Heart right ventricle (tissue), 16 donors: ENCODE measurements at regions not wholly inside any gene's neighbourhood (a gene's known extent, or its start where the extent isn't known, plus 50 kb on each side); places are given as distances from the start of the nearest gene placed in this dataset.
"Not testable (repeated sequence)": the region's sequence is repeated elsewhere in the genome, so short reads cannot be mapped to it uniquely, and the experiment has no call there.

ENCODE experiments used
- ATAC-seq, 8 donors: fragments of 200-7000 bp; cut with Tn5 transposase; one replicate each; pipeline ENCODE4 v1.9.1; 2020; ENCODE audit warnings: mild to moderate bottlenecking in 8 of 8, moderate library complexity in 8 of 8, moderate number of reproducible peaks in 1 of 8
- DNase-seq, 2 donors: peaks; one replicate each; pipeline ENCODE4 v3.0.0-alpha.2; 2020
- H3K27ac ChIP-seq, 10 donors: fragments of 200-600 bp; sonication (generic) in 2 of 10; one replicate each; pipeline versions ENCODE4 v1.5.0 to v1.8.0; 2020 to 2022; ENCODE audit warnings: mild to moderate bottlenecking in 3 of 10
- H3K27me3 ChIP-seq, 7 donors: fragments of 200-600 bp; one replicate each; pipeline ENCODE4 v1.8.0; 2021 to 2022; ENCODE audit warnings: mild to moderate bottlenecking in 2 of 7
- H3K36me3 ChIP-seq, 9 donors: fragments of 200-600 bp; sonication (generic) in 1 of 9; one replicate each; pipeline versions ENCODE4 v1.5.0 to v1.8.0; 2020 to 2022; ENCODE audit warnings: mild to moderate bottlenecking in 2 of 9
- H3K4me1 ChIP-seq, 9 donors: fragments of 200-600 bp; sonication (generic) in 1 of 9; one replicate each; pipeline versions ENCODE4 v1.5.0 to v1.8.0; 2020 to 2022; ENCODE audit warnings: mild to moderate bottlenecking in 4 of 9
- H3K4me3 ChIP-seq, 10 donors: fragments of 200-600 bp; sonication (generic) in 2 of 10; one replicate each; pipeline versions ENCODE4 v1.5.0 to v1.8.0; 2020 to 2022; ENCODE audit warnings: mild to moderate bottlenecking in 7 of 10, moderate library complexity in 2 of 10
- H3K9me3 ChIP-seq, 11 donors: fragments of 200-600 bp in 10 of 11; sonication (generic) in 2 of 11; one replicate each; pipeline versions ENCODE4 v1.5.0 to v1.8.0; 2013 to 2022; ENCODE audit warnings: mild to moderate bottlenecking in 2 of 11, control low read depth in 1 of 11, moderate library complexity in 1 of 11
- CTCF ChIP-seq, 9 donors: fragments of 200-600 bp; sonication (generic) in 2 of 9; IDR thresholded peaks; one replicate each; pipeline versions ENCODE4 v1.5.0 to v1.8.0; 2021 to 2022; ENCODE audit warnings: antibody characterized with exemption in 9 of 9, mild to moderate bottlenecking in 5 of 9, moderate library complexity in 1 of 9
- WGBS, 2 donors: extraction: QIAGEN DNeasy Blood & Tissue Kit; methylation state at CpG; one replicate each; pipeline ENCODE4 v1.1.7; 2013; ENCODE audit warnings: inconsistent platforms in 1 of 2; 5-methylcytosine and 5-hydroxymethylcytosine counted together
- intact Hi-C, 10 donors: fragments of 100-400 bp; cut with DNase I; formaldehyde crosslinking; loops; one replicate each; pipeline versions ENCODE4 v1.11.1 to v1.14.2; 2022
- donor health status: Arrhythmogenic right ventricular cardiomyopathy.
- donor health status: ischemic (EF 13 %, LVEDD 7.1; RV severe dilation, severe dysfunction).
- donor health status: healthy with polysubstance abuse.
- donor health status: DM: no; HTN: yes; CAD: no.
- donor health status: DM: no; HTN: no; CAD: no.
- donor health status: ischemic (EF 25% LVEDD 6.9; RV normal size, moderate dysfunction).
- donor health status: ischemic (EF 25% LVEDD 5.7; RV mildly dilated, moderate dysfunction).
- donor health status: healthy.
- donor health status: DM: yes; HTN: yes; CAD: no.
- donor health status: Ischemic cardiomyopathy.
- donor health status: ischemic (EF 35%, LVEDD 5.7; RV mildly dilated, moderate dysfunction).
- donor health status: nonischemic (EF 11% LVEDD 7.7; RV severe dilation, severe dysfunction).
- donor health status: DM: yes; HTN: yes; CAD: no.
- donor health status: PGD.
- donor health status: ischemic (EF 29% LVEDD 5.4; RV normal size, mild dysfunction).
- donor health status: nonischemic (EF 23%, LVEDD 6.1; RV moderate dilation, normal function).

- Histone ChIP-seq H3K4me1 (peaks cover 0 to 4% (median 0%) of the 10 kb centered on the region in 9 donors), H3K27me3 (no peaks in the 10 kb centered on the region), H3K9me3 (peaks cover 0 to 14% (median 0%) of the 10 kb centered on the region in 11 donors), H3K4me3 (no peak overlapping the region), H3K36me3 (no peaks in the 10 kb centered on the region), H3K27ac (no peak overlapping the region)
- DNase-seq, result no peak
- no peak for TF ChIP-seq CTCF (IDR thresholded peaks at IDR 0.05)
- WGBS, 2 donors, result 72 to 80% methylated on average over 2 of the region's 2 CpGs
- intact Hi-C loops, result no loop called here
- ATAC-seq, result no peak
Measured at GRCh38 chr21:25188677-25189079, 418.6 kb downstream of the MRPL39 start.

DNA sequence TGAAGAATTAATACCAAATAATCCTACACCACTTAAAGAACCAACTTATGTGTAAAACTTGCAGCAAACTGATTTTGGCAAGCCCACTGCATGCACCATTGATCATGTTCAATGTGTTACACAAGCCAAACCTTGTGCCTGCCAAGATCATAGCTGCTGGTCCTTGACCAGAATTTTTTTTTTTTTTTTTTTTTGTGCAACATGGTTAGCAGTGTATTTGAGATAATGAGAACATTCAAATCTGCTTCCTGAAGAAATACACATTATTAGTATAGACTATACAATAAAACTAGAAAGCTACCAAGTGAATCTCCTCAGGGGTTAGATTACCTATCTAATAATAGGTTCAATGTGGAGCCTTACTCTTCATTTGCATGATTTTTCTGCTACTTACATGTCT, 421.0 kb downstream of the MRPL39 start:
- H3K9me3 ChIP-seq, result no peaks in the 10 kb centered on the region
- peaks cover 0 to 4% (median 0%) of the 10 kb centered on the region in 9 donors for H3K4me1 ChIP-seq
- intact Hi-C loops, result loop anchor here in 1 of 10 donors (2.0 kb wide), 1 partner anchor 75 kb away; no protein-coding TSS in a partner anchor
- H3K27ac ChIP-seq, result no peak overlapping the region
- no peak for ATAC-seq
- no peak for DNase-seq
- H3K4me3 ChIP-seq, result no peak overlapping the region
- no peak for TF ChIP-seq CTCF (IDR thresholded peaks at IDR 0.05)
- H3K27me3 ChIP-seq, result no peaks in the 10 kb centered on the region
- no peaks in the 10 kb centered on the region for H3K36me3 ChIP-seq

DNA sequence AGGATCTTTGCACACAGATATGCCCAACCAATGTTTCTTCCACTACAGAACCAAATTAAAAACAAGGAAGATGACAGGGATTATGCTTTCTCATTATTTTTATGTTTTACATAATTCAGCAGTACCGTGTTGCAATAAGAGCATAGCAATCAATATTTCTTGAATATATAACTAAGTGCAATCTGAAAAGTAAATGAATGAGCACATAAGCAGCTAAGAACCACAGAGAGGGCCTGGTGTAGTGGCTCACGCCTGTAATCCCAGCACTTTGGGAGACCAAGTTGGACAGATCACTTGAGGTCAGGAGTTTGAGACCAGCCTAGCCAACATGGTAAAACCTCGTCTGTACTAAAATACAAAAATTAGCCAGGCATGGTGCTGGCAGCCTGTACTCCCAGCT, 423.7 kb downstream of the MRPL39 start:
- 80 to 89% methylated on average over 3 of the region's 3 CpGs for WGBS, 2 donors
- Histone ChIP-seq H3K27ac (no peak overlapping the region), H3K36me3 (no peaks in the 10 kb centered on the region), H3K4me1 (peaks cover 0 to under 1% (median 0%) of the 10 kb centered on the region in 9 donors), H3K27me3 (no peaks in the 10 kb centered on the region), H3K9me3 (no peaks in the 10 kb centered on the region), H3K4me3 (no peak overlapping the region)
- no peak for TF ChIP-seq CTCF (IDR thresholded peaks at IDR 0.05)
- DNase-seq, result no peak
- ATAC-seq, result no peak
- intact Hi-C loops, result no loop called here

DNA sequence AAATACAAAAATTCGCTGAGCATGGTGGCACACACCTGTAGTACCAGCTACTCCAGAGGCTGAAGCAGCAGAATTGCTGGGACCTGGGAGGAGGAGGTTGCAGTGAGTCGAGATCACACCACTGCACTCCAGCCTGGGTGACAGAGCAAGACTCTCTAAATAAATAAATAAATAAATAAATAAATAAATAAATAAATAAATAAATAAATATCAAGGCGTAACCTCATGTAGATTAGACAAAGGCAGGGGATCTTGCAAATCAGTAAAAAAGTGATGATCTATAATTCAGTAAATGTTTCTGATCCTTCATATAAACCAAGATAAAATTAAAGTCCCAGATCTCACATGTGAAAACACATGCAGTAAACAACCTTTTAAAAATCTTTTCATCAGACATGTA, 425.6 kb downstream of the MRPL39 start:
- H3K9me3 ChIP-seq, ATAC-seq, H3K4me3 ChIP-seq, H3K4me1 ChIP-seq, H3K36me3 ChIP-seq, H3K27ac ChIP-seq, DNase-seq, intact Hi-C loops, H3K27me3 ChIP-seq: not testable (repeated sequence)
- WGBS, 2 donors, result 87 to 88% methylated on average over 3 of the region's 3 CpGs

- no peak for TF ChIP-seq CTCF (IDR thresholded peaks at IDR 0.05)
- Histone ChIP-seq H3K27me3 (no peaks in the 10 kb centered on the region), H3K4me3 (no peak overlapping the region), H3K9me3 (no peaks in the 10 kb centered on the region), H3K27ac (no peak overlapping the region), H3K36me3 (no peaks in the 10 kb centered on the region), H3K4me1 (no peaks in the 10 kb centered on the region)
- DNase-seq (no peak), ATAC-seq (no peak)
- 79 to 82% methylated on average over 1 of the region's 1 CpG for WGBS, 2 donors
- intact Hi-C loops, result no loop called here
Measured at GRCh38 chr21:25179116-25179515, 428.2 kb downstream of the MRPL39 start.
